Lower leg skin (tissue), 3 donors: ENCODE measurements at regions not wholly inside any gene's neighbourhood (a gene's known extent, or its start where the extent isn't known, plus 50 kb on each side); places are given as distances from the start of the nearest gene placed in this dataset.

Source experiments
- POLR2A ChIP-seq, 2 donors: fragments of 450-650 bp; IDR thresholded peaks; one replicate each; pipeline ENCODE4 v1.6.1; 2016 to 2017; ENCODE audit warnings: antibody characterized with exemption in 2 of 2, mild to moderate bottlenecking in 1 of 2, moderate library complexity in 1 of 2
- TF ChIP-seq, protein P1 (sequence below), 3 donors: fragments of 450-650 bp; IDR thresholded peaks; one replicate each; pipeline ENCODE4 v1.5.1; 2016; ENCODE audit warnings: antibody characterized with exemption in 3 of 3, mild to moderate bottlenecking in 3 of 3, moderate library complexity in 2 of 3

DNA sequence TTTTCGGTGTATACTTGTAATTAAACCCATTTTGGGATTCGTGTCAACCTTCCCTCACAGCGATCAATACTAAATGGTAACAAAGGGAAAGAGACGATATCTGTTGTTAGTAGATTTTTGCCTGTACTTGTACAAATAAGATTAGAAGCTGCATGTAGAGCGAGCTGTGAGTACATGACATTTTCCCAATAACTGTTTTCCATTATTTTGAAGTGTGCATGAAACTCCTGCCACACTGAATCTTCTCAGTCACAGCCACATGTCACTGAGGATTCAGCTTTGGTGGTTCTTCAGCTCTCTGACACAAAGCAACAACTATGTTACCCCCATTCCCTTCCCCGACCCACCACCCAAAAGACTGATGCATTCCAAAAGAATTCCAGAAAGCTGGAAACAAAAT is 685.6 kb downstream of the EFNA5 start:
- TF ChIP-seq, protein P1, sequence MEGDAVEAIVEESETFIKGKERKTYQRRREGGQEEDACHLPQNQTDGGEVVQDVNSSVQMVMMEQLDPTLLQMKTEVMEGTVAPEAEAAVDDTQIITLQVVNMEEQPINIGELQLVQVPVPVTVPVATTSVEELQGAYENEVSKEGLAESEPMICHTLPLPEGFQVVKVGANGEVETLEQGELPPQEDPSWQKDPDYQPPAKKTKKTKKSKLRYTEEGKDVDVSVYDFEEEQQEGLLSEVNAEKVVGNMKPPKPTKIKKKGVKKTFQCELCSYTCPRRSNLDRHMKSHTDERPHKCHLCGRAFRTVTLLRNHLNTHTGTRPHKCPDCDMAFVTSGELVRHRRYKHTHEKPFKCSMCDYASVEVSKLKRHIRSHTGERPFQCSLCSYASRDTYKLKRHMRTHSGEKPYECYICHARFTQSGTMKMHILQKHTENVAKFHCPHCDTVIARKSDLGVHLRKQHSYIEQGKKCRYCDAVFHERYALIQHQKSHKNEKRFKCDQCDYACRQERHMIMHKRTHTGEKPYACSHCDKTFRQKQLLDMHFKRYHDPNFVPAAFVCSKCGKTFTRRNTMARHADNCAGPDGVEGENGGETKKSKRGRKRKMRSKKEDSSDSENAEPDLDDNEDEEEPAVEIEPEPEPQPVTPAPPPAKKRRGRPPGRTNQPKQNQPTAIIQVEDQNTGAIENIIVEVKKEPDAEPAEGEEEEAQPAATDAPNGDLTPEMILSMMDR (IDR thresholded peaks at IDR 0.05), result no peak
- TF ChIP-seq POLR2A (IDR thresholded peaks at IDR 0.05), result no peak
